Activated naive CD4-positive, alpha-beta T cell treated with anti-CD3 and anti-CD28 coated beads, Interleukin-2, amount 10 ng/mL, durations not matched to agents 7 days and 5 days (primary cell): ENCODE measurements at regions not wholly inside any gene's neighbourhood (a gene's known extent, or its start where the extent isn't known, plus 50 kb on each side); places are given as distances from the start of the nearest gene placed in this dataset.
"Not testable (repeated sequence)": the region's sequence is repeated elsewhere in the genome, so short reads cannot be mapped to it uniquely, and the experiment has no call there.

ENCODE experiments used
- CTCF ChIA-PET: fragments of 350-600 bp; sonication (Branson Sonifier 250); formaldehyde crosslinking; loops from one replicate; lab custom pipeline; 2021; ENCODE audit warnings: antibody characterized with exemption; lab: Charles Lee
- DNase-seq: peaks from one replicate; pipeline ENCODE4 v3.0.0-alpha.2; 2020
- H3K27ac Mint-ChIP-seq: one replicate; pipeline ENCODE4 v1.8.0; 2021; ENCODE audit warnings: mild to moderate bottlenecking, moderate library complexity, mixed read lengths
- H3K27me3 Mint-ChIP-seq: one replicate; pipeline ENCODE4 v1.8.0; 2021; ENCODE audit warnings: mild to moderate bottlenecking, mixed read lengths
- H3K36me3 Mint-ChIP-seq: one replicate; pipeline ENCODE4 v1.8.0; 2021; ENCODE audit warnings: mixed read lengths
- H3K4me1 Mint-ChIP-seq: one replicate; pipeline ENCODE4 v1.8.0; 2021; ENCODE audit warnings: mixed read lengths
- H3K4me3 Mint-ChIP-seq: one replicate; pipeline ENCODE4 v1.8.0; 2021; ENCODE audit warnings: mild to moderate bottlenecking, moderate library complexity, mixed read lengths
- H3K9me3 Mint-ChIP-seq: one replicate; pipeline ENCODE4 v1.8.0; 2021; ENCODE audit warnings: mixed read lengths

DNA sequence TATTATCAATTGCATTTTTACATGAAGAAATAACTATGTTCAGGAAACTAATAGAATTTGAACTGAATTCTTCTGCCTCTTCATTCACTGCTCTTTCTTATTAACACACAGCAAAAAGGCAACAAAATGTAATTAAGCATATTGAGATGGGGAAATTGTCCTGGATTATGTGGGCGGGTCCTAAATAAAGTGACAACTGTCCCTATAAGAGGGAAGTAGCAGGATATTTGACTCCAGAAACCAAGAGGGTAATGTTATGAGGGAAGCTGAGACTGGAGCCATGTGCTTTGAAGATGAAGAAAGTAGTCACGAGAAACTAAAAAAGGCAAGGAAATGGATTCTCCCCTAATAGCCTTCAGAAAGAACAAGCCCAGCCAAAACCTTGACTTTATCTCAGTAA lies 311.2 kb upstream of the PIK3R1 start:
- Mint-ChIP-seq H3K4me3 (no peak overlapping the region), H3K36me3 (no peaks in the 10 kb centered on the region), H3K27me3 (no peaks in the 10 kb centered on the region), H3K27ac (no peak overlapping the region), H3K4me1 (no peaks in the 10 kb centered on the region), H3K9me3 (no peaks in the 10 kb centered on the region)
- CTCF ChIA-PET, result no interaction called here
- no peak for DNase-seq

DNA sequence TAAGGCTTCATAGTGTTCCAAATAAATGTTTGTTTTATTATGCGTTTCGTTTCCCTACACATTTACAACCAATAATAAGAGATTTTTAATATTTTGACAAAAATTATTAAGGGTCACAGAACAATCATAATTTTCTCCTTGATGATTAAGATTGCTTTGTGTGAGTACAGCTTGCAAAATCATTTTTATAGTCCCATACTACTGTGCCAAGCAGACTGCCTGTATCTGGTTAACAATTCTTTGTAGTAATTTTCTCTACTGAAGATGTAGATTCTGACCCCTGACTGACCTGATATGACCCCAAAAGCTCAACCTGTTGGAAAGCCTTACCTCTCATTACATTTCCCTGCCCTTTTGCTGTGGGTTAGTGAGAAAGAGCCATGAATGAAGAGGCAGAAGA lies 311.9 kb upstream of the PIK3R1 start:
- CTCF ChIA-PET, result no interaction called here
- no peaks in the 10 kb centered on the region for H3K4me1 Mint-ChIP-seq
- H3K9me3 Mint-ChIP-seq, result no peaks in the 10 kb centered on the region
- no peaks in the 10 kb centered on the region for H3K27me3 Mint-ChIP-seq
- H3K4me3 Mint-ChIP-seq, result no peak overlapping the region
- no peak for DNase-seq
- no peak overlapping the region for H3K27ac Mint-ChIP-seq
- no peaks in the 10 kb centered on the region for H3K36me3 Mint-ChIP-seq

DNA sequence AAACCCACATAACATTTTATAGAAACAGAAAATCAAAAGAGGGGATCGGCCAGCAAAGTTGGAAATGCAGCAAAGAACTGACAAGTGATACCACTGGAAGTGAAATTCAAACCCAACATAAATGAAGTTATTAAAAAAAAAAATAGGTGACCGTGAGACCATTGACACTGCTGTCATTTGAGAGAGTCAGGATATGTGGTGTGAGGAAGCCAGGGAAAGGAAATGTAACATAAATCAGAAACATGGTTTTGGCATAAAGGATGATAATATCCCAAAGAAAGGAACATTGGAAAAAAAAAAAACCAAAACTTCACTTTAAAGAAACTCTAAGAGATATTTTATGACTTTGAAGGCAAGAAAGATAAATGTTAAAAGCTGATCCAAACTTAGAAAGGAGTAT lies 312.4 kb upstream of the PIK3R1 start:
- CTCF ChIA-PET, result no interaction called here
- no peaks in the 10 kb centered on the region for H3K4me1 Mint-ChIP-seq
- H3K27me3 Mint-ChIP-seq, result no peaks in the 10 kb centered on the region
- no peaks in the 10 kb centered on the region for H3K36me3 Mint-ChIP-seq
- no peaks in the 10 kb centered on the region for H3K9me3 Mint-ChIP-seq
- H3K4me3 Mint-ChIP-seq, result no peak overlapping the region
- no peak for DNase-seq
- no peak overlapping the region for H3K27ac Mint-ChIP-seq

DNA sequence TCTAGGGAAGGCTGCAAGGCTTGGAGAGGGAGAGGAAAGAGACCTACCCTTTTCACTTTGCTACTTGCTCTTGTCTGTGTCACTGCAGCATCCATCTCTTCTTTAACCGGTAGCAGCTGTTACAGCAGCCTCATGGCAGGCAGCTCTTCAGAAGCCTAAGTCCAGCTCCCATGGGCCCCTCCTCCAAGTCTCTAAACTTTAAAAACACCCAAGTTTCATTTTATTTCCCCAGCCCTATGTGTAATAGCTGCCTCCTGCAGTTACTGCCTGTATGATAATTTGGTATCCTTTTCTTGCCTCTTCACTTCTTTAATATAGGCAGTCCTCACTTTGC lies 313.1 kb upstream of the PIK3R1 start:
- Mint-ChIP-seq H3K4me1 (no peaks in the 10 kb centered on the region), H3K27ac (no peak overlapping the region), H3K4me3 (no peak overlapping the region), H3K36me3 (no peaks in the 10 kb centered on the region), H3K27me3 (no peaks in the 10 kb centered on the region), H3K9me3 (no peaks in the 10 kb centered on the region)
- CTCF ChIA-PET, result no interaction called here
- DNase-seq, result no peak

DNA sequence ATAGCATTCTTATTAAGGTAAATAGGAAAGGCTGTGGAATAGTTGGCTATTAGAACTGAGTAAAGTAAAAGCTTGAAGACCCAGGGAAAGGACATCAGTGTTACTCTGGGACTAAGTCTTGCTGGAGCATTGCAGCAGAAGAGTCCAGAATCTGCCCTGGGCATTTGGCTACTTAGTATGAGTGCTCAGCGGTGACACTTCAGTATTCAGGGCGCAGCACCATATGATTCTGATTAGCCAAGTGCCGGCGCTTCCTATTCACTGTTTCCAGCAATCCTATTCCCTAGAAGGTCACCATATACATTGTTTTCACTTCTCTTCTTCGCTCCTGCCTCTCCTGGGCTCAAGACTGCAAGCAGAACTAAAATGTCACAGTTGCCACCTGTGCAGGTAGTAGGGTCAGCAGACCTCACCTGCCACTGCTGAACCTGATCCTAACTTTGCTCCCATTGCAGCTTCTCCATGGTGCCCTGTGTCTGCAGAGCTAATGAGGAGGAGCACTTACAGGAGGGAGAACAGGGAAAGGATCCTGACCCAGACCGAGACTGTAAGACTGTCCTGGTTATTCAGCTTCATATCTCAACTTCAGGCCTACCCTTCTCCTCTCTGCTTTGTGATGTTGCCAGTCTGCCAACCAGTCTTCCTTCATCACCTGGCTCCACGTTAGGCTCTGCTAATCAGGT lies 313.6 kb upstream of the PIK3R1 start:
- H3K27ac Mint-ChIP-seq, result no peak overlapping the region
- no peaks in the 10 kb centered on the region for H3K4me1 Mint-ChIP-seq
- H3K4me3 Mint-ChIP-seq, result no peak overlapping the region
- CTCF ChIA-PET, result no interaction called here
- no peak for DNase-seq
- no peaks in the 10 kb centered on the region for H3K27me3 Mint-ChIP-seq
- no peaks in the 10 kb centered on the region for H3K36me3 Mint-ChIP-seq
- H3K9me3 Mint-ChIP-seq, result no peaks in the 10 kb centered on the region

DNA sequence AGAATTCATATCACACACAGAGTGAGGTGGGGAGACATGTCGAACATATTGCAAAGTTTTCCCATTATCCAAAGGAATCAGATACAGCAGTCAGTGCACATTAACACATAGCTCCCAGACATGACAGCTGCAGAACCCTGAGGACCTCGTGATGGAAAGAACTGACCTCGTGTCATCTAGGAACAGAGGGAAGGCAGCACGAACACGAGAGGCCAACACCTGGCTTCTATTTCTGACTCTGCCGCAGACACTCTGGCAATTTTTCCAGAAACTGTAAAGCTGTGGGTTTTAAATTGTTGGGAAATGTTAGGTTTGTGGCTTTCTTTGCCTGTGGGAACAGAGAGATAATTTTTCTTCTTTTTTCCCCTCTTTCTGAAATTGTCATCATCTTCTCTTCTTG lies 315.0 kb upstream of the PIK3R1 start:
- no peaks in the 10 kb centered on the region for H3K9me3 Mint-ChIP-seq
- no peak for DNase-seq
- H3K27ac Mint-ChIP-seq, result no peak overlapping the region
- CTCF ChIA-PET, result interaction anchor here (0.7 kb wide), 1 partner anchor 654 kb away, joined by 3 read pairs; no protein-coding TSS in a partner anchor
- no peaks in the 10 kb centered on the region for H3K36me3 Mint-ChIP-seq
- H3K4me3 Mint-ChIP-seq, result no peak overlapping the region
- H3K4me1 Mint-ChIP-seq, result no peaks in the 10 kb centered on the region
- H3K27me3 Mint-ChIP-seq, result no peaks in the 10 kb centered on the region

DNA sequence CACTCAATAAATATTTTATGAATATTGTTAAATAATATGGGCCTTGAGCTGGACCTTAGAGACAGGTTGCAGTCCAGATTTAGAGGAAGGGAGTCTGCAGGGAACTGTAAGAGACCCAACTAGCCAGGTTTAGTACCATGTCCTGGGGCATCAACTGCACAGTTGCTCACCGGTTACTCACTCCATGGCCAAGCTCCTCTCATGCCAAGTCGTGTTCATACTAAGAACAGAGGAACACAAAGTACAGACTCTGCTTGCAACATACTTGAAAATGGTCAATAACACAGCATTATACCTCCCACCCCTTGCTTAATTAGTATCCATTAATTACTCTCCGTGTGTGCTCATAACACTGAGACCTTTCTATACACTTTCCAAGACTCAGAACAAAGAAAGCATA lies 317.6 kb upstream of the PIK3R1 start:
- H3K4me3 Mint-ChIP-seq, result no peak overlapping the region
- H3K36me3 Mint-ChIP-seq, result no peaks in the 10 kb centered on the region
- no peak overlapping the region for H3K27ac Mint-ChIP-seq
- H3K9me3 Mint-ChIP-seq, result no peaks in the 10 kb centered on the region
- CTCF ChIA-PET, result no interaction called here
- H3K27me3 Mint-ChIP-seq, result no peaks in the 10 kb centered on the region
- no peak for DNase-seq
- no peaks in the 10 kb centered on the region for H3K4me1 Mint-ChIP-seq

DNA sequence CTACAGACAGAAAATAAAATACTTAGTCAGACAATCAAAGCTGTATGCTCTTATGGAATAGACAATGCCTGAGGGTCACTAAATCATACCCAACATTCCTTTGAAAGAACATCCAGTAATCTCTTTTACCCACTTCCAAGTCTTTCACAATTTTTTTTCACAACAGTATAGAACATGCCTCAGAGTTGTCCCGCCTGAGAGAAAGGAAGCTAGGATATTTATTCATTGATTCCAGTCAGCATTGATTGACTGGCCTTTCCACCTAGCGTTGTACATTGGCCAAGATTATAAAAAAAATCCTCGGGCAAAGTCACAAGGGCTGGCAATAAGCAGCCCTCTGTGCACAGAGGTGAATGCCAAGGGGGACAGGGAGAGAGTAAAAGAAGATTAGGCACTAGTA lies 318.1 kb upstream of the PIK3R1 start:
- CTCF ChIA-PET, result no interaction called here
- H3K9me3 Mint-ChIP-seq, result no peaks in the 10 kb centered on the region
- DNase-seq, result no peak
- no peaks in the 10 kb centered on the region for H3K4me1 Mint-ChIP-seq
- H3K27ac Mint-ChIP-seq, result no peak overlapping the region
- no peaks in the 10 kb centered on the region for H3K27me3 Mint-ChIP-seq
- H3K4me3 Mint-ChIP-seq, result no peak overlapping the region
- no peaks in the 10 kb centered on the region for H3K36me3 Mint-ChIP-seq

DNA sequence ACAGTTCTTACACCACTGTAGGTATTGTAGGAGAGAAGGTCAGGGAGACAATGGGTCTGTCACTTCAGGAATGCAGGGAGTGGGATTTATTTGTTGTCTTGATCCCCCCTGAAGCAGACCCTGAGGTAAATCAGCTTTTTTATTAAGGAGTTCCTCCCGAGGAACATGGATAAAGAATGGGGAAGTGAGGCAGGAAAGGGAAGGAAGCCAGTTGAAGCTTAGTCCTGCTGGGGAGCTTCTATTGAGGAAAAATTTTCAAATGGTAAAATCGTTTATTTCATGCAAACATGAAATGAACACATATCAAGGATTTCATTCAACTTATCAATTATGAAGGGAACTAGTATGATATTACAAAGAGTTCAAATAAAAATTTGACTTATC lies 318.6 kb upstream of the PIK3R1 start:
- no peak overlapping the region for H3K27ac Mint-ChIP-seq
- H3K36me3 Mint-ChIP-seq, result no peaks in the 10 kb centered on the region
- CTCF ChIA-PET, result no interaction called here
- no peaks in the 10 kb centered on the region for H3K27me3 Mint-ChIP-seq
- no peaks in the 10 kb centered on the region for H3K4me1 Mint-ChIP-seq
- peaks cover 1% of the 10 kb centered on the region for H3K9me3 Mint-ChIP-seq
- H3K4me3 Mint-ChIP-seq, result no peak overlapping the region
- DNase-seq, result no peak

DNA sequence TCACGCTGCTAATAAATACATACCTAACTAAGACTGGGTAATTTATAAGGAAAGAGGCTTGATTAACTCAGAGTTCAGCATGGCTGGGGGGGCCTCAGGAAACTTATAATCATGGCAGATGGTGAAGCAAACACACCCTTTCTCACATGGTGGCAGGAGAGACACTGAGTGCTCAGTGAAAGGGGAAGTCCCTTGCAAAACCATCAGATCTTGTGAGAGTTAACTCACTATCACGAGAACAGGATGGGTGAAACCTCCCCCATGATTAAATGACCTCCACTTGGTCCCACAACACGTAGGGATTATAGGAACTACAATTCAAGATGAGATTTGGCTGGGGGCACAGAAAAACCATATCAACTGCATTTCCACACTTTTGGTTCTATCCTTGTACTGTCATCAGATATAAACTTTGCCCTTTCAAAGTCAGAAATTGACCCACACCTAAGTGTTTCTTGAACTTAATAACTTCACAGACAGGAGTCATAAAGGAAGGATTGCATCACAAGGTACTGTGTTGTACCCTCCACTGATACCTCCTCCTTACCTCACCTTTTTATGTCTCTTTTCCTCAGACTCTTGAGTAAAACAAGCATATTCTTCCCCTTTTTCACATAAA lies 319.1 kb upstream of the PIK3R1 start:
- Mint-ChIP-seq H3K4me3 (no peak overlapping the region), H3K27ac (no peak overlapping the region), H3K4me1 (no peaks in the 10 kb centered on the region), H3K36me3 (no peaks in the 10 kb centered on the region), H3K9me3 (peaks cover 1% of the 10 kb centered on the region), H3K27me3 (no peaks in the 10 kb centered on the region)
- CTCF ChIA-PET, result no interaction called here
- no peak for DNase-seq

DNA sequence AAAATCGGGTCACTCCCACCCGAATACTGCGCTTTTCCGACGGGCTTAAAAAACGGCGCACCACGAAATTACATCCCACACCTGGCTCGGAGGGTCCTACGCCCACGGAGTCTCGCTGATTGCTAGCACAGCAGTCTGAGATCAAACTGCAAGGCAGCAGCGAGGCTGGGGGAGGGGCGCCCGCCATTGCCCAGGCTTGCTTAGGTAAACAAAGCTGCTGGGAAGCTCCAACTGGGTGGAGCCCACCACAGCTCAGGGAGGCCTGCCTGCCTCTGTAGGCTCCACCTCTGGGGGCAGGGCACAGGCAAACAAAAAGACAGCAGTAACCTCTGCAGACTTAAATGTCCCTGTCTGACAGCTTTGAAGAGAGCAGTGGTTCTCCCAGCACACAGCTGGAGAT lies 325.7 kb upstream of the PIK3R1 start:
- H3K4me1 Mint-ChIP-seq, H3K27me3 Mint-ChIP-seq, H3K36me3 Mint-ChIP-seq, H3K4me3 Mint-ChIP-seq, H3K27ac Mint-ChIP-seq, H3K9me3 Mint-ChIP-seq, CTCF ChIA-PET, DNase-seq: not testable (repeated sequence)

DNA sequence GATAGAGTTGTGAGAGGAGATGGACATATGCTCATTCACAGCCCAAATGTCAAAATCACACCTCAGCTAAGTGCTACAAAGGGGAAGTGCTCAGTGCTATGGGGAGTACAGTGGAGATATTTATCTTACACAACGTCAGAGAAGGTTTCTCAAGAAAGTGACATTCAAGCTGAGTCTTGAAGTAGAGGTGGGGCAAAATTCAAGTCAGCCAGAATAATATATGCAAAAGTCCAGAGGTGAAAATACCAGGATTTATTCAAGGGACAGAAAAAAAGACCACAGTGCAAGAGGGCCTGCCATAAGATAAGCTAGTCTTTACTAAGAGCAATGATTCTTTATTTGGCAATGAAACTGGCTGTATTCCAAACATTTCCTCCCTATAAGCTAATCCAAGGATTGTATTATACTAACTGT lies 327.8 kb upstream of the PIK3R1 start:
- Mint-ChIP-seq H3K4me1 (no peaks in the 10 kb centered on the region), H3K27me3 (peaks cover 3% of the 10 kb centered on the region), H3K27ac (no peak overlapping the region), H3K36me3 (no peaks in the 10 kb centered on the region), H3K4me3 (no peak overlapping the region), H3K9me3 (peaks cover 1% of the 10 kb centered on the region)
- CTCF ChIA-PET, result no interaction called here
- DNase-seq, result no peak

DNA sequence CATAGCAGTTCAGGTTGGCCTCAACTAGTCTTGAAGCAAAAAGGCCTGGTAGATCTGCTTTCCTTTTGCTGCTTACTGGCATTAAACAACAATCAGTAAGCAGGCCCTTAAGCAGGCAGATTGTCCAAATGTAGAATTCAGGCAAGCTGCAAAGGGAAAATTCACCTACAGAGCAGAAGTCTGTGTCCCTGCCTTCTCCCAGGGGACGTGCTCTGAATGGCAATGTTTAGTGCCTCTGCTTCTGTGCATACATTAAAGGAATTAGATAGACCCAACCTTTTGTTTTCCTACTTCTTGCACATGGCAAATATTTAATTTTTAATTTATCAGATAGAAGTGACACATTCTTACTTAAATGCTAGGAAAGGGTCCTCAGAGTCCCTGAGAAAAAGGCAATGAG lies 328.8 kb upstream of the PIK3R1 start:
- DNase-seq, result no peak
- H3K27me3 Mint-ChIP-seq, result peaks cover 3% of the 10 kb centered on the region
- H3K27ac Mint-ChIP-seq, result no peak overlapping the region
- H3K4me3 Mint-ChIP-seq, result no peak overlapping the region
- CTCF ChIA-PET, result no interaction called here
- no peaks in the 10 kb centered on the region for H3K4me1 Mint-ChIP-seq
- H3K36me3 Mint-ChIP-seq, result no peaks in the 10 kb centered on the region
- no peaks in the 10 kb centered on the region for H3K9me3 Mint-ChIP-seq

DNA sequence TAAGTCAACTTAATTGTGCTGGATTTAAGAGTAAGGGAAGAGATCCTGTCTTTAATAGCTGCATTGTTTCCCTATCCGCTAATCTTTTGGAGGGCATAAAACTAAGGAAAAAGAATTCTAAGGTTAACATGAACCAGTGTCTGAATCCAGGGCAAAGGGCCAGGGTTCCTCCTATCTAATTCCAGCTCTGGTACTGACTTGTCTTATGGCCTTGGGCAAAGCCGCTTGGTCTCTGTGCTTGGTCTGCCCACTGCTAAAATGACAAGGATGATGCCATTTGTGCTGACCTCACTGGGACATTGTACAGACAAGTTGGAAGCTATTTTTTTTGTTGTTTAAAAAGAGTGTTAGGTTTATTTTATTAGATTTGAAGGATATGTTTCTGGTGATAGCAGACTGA lies 334.7 kb upstream of the PIK3R1 start:
- DNase-seq, result no peak
- CTCF ChIA-PET, result no interaction called here
- Mint-ChIP-seq H3K27me3 (no peaks in the 10 kb centered on the region), H3K36me3 (no peaks in the 10 kb centered on the region), H3K4me1 (no peaks in the 10 kb centered on the region), H3K4me3 (no peak overlapping the region), H3K9me3 (no peaks in the 10 kb centered on the region), H3K27ac (no peak overlapping the region)

DNA sequence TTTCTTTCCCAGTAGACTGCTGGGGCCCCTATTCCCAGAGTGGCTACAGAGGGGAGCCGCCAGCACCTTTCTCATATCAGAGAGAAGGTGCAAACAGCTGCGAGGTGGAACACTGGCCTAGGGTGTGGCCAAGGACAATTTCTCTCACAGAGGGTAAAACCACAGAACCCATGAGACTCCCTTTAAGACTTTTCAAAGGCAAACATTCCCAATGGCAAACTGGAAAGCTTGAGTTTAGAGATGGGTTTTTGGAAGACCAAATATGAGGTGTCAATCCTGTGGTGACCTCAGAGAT lies 335.1 kb upstream of the PIK3R1 start:
- no peak for DNase-seq
- Mint-ChIP-seq H3K4me1 (no peaks in the 10 kb centered on the region), H3K9me3 (no peaks in the 10 kb centered on the region), H3K27ac (no peak overlapping the region), H3K4me3 (no peak overlapping the region), H3K36me3 (no peaks in the 10 kb centered on the region), H3K27me3 (no peaks in the 10 kb centered on the region)
- CTCF ChIA-PET, result no interaction called here
